Panc1 (cell line): ENCODE measurements at regions not wholly inside any gene's neighbourhood (a gene's known extent, or its start where the extent isn't known, plus 50 kb on each side); places are given as distances from the start of the nearest gene placed in this dataset.

ENCODE experiments used
- ATAC-seq: fragments of 200-7000 bp; cut with Tn5 transposase; 2 replicates; pipeline ENCODE4 v1.9.1; 2020; ENCODE audit warnings: mild to moderate bottlenecking, moderate library complexity
- BruUV-seq: library from RNA; stranded (reverse); fragments of 400-500 nt; replicated peaks from 2 replicates; lab custom pipeline; 2021; lab: Mats Ljungman, UMichigan
- CTCF ChIA-PET: fragments of 300-600 bp; sonication (Branson Sonifier 250); formaldehyde crosslinking; loops from one replicate; lab custom pipeline; 2022; ENCODE audit warnings: antibody characterized with exemption; lab: Charles Lee
- POLR2A ChIA-PET: fragments of 300-600 bp; sonication (Branson Sonifier 250); formaldehyde crosslinking; loops from one replicate; lab custom pipeline; 2022; ENCODE audit warnings: antibody characterized with exemption; lab: Charles Lee
- DNase-seq: peaks from one replicate; pipeline ENCODE4 v3.0.0-alpha.2; 2010; ENCODE audit warnings: low read depth, low spot score
- H3K27ac ChIP-seq: 2 replicates; pipeline ENCODE4 v1.5.1; 2011; ENCODE audit warnings: mild to moderate bottlenecking, low read length, inconsistent platforms
- H3K27me3 ChIP-seq: fragments of 200-500 bp; sonication (Bioruptor generic); 2 replicates; pipeline ENCODE4 v1.6.0; 2014; ENCODE audit warnings: low read length, inconsistent platforms; ENCODE audit not compliant: control insufficient read depth, insufficient read depth
- H3K36me3 ChIP-seq: fragments of 200-500 bp; sonication (Bioruptor generic); 2 replicates; pipeline ENCODE4 v1.5.1; 2014; ENCODE audit warnings: inconsistent platforms, mild to moderate bottlenecking, low read length, moderate library complexity; ENCODE audit not compliant: control insufficient read depth, insufficient read depth
- H3K4me1 ChIP-seq: 2 replicates; pipeline ENCODE4 v1.5.1; 2011; ENCODE audit warnings: inconsistent platforms, mild to moderate bottlenecking, low read length, moderate library complexity; ENCODE audit not compliant: control insufficient read depth, insufficient read depth
- H3K4me3 ChIP-seq, 2 experiments: 2 replicates each; pipeline ENCODE4 v1.5.1; 2011 to 2012; ENCODE audit warnings: low read depth in 2 of 2, low read length in 2 of 2, mild to moderate bottlenecking in 2 of 2, inconsistent platforms in 1 of 2, moderate library complexity in 1 of 2
- H3K9me3 ChIP-seq: fragments of 200-500 bp; sonication (Bioruptor generic); 2 replicates; pipeline ENCODE4 v1.5.1; 2014; ENCODE audit warnings: low read depth, mild to moderate bottlenecking, inconsistent platforms, low read length, moderate library complexity; ENCODE audit not compliant: control insufficient read depth, insufficient read depth
- CTCF ChIP-seq: fragments of 450-650 bp; IDR thresholded peaks from 2 replicates; pipeline ENCODE4 v1.5.1; 2017; ENCODE audit warnings: mild to moderate bottlenecking
- POLR2AphosphoS5 ChIP-seq: IDR thresholded peaks from 2 replicates; pipeline ENCODE4 v1.6.1; 2012; ENCODE audit warnings: mild to moderate bottlenecking, low read depth, low read length, moderate library complexity
- REST ChIP-seq, 2 experiments: IDR thresholded peaks; 2 replicates each; pipeline ENCODE4 v1.6.1; 2011 to 2012; ENCODE audit warnings: low read depth in 2 of 2, control low read depth in 1 of 2, low read length in 1 of 2, mild to moderate bottlenecking in 1 of 2, moderate library complexity in 1 of 2; ENCODE audit not compliant: insufficient read depth in 1 of 2
- SIN3A ChIP-seq: IDR thresholded peaks from 2 replicates; pipeline ENCODE4 v1.6.1; 2012; ENCODE audit warnings: low read depth, mild to moderate bottlenecking, low read length, moderate library complexity, borderline replicate concordance; ENCODE audit not compliant: insufficient read depth
- TCF7L2 ChIP-seq: IDR thresholded peaks from 2 replicates; pipeline ENCODE4 v1.6.1; 2011; ENCODE audit warnings: mild to moderate bottlenecking, low read depth, low read length, inconsistent platforms
- in situ Hi-C: cut with HindIII; loops from 2 replicates; pipeline ENCODE4 v1.10.0; 2016; ENCODE audit warnings: low sequenced_read_pairs, low pct_unique_long_range_greater_than_20kb
- intact Hi-C: fragments of 100-400 bp; cut with micrococcal nuclease; formaldehyde crosslinking; loops from one replicate; pipeline ENCODE4 v1.10.0; 2022; ENCODE audit not compliant: unreplicated experiment

DNA sequence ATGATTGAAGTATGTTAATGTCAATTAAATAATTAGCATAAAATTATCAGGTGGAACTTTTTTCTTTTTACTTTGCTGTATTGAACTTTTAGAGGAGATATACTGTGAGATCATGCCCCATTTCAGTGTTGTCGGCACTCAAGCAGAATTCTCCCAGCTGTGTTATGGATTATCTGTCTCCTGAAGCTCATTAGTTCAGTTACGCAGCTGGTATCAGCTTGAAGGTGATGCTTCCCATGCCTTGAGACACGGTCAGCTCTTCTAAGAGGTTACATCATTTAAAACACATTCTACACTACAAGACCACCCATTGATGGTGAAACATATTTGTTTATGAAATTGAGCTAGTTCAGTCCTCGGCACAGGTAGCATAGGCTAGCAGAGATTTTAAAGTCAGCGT lies 68.9 kb upstream of the PHACTR2 start:
- no TSS peak for BruUV-seq
- in situ Hi-C loops (no loop called here), intact Hi-C loops (no loop called here)
- TF ChIP-seq POLR2AphosphoS5: no peak
- TF ChIP-seq TCF7L2: no peak
- TF ChIP-seq SIN3A: no peak
- TF ChIP-seq CTCF: no peak
- no peak for TF ChIP-seq REST (IDR thresholded peaks at IDR 0.05; ENCODE audit: insufficient read depth in 1 of 2, low read depth in 2 of 2, low read length in 1 of 2)
- ATAC-seq (no peak), DNase-seq (no peak)
- POLR2A ChIA-PET: no interaction called here
- Histone ChIP-seq H3K27me3 (no peaks in the 10 kb centered on the region), H3K27ac (no peak overlapping the region), H3K4me1 (0 out of 2 replicates have a peak, but pooled peaks cover 3% of the 10 kb centered on the region), H3K4me3 (no peak overlapping the region), H3K36me3 (no peaks in the 10 kb centered on the region), H3K9me3 (no peaks in the 10 kb centered on the region)
- CTCF ChIA-PET: no interaction called here

GRCh38 chr6:143607974-143608373 lies 69.8 kb upstream of the PHACTR2 start:
- no peak overlapping the region for H3K27ac ChIP-seq
- no peak for TF ChIP-seq CTCF
- TF ChIP-seq REST (IDR thresholded peaks at IDR 0.05; ENCODE audit: insufficient read depth in 1 of 2, low read depth in 2 of 2, low read length in 1 of 2): no peak
- no peak for TF ChIP-seq TCF7L2
- TF ChIP-seq POLR2AphosphoS5: no peak
- TF ChIP-seq SIN3A: no peak
- 0 out of 2 replicates have a peak, but pooled peaks cover 3% of the 10 kb centered on the region for H3K4me1 ChIP-seq
- H3K9me3 ChIP-seq: no peaks in the 10 kb centered on the region
- H3K27me3 ChIP-seq: no peaks in the 10 kb centered on the region
- POLR2A ChIA-PET: interaction anchor here (0.6 kb wide), 1 partner anchor 908 kb away, joined by 6 read pairs; no protein-coding TSS in a partner anchor
- BruUV-seq: no TSS peak
- H3K4me3 ChIP-seq: no peak overlapping the region
- CTCF ChIA-PET: interaction anchor here (0.6 kb wide), 1 partner anchor 332 kb away, joined by 3 read pairs; no protein-coding TSS in a partner anchor
- no peak for DNase-seq
- intact Hi-C loops (no loop called here), in situ Hi-C loops (no loop called here)
- no peak for ATAC-seq
- H3K36me3 ChIP-seq: no peaks in the 10 kb centered on the region
